Activated gamma-delta T cell treated with Interleukin-2 at 50 U/mL for 16 hours (primary cell): ENCODE measurements at regions not wholly inside any gene's neighbourhood (a gene's known extent, or its start where the extent isn't known, plus 50 kb on each side); places are given as distances from the start of the nearest gene placed in this dataset.
"Not testable (repeated sequence)": the region's sequence is repeated elsewhere in the genome, so short reads cannot be mapped to it uniquely, and the experiment has no call there.

Experiments
- DNase-seq: peaks from one replicate; pipeline ENCODE4 v3.0.0-alpha.2; 2020

- DNase-seq = no peak
These were observed 116.5 kb upstream of the OTOS start for GRCh38 chr2:240256704-240257637.

GRCh38 chr2:240257940-240258580 lies 117.6 kb upstream of the OTOS start:
- no peak for DNase-seq

- DNase-seq = no peak
These were observed 118.2 kb upstream of the OTOS start for GRCh38 chr2:240258685-240259084.

DNA sequence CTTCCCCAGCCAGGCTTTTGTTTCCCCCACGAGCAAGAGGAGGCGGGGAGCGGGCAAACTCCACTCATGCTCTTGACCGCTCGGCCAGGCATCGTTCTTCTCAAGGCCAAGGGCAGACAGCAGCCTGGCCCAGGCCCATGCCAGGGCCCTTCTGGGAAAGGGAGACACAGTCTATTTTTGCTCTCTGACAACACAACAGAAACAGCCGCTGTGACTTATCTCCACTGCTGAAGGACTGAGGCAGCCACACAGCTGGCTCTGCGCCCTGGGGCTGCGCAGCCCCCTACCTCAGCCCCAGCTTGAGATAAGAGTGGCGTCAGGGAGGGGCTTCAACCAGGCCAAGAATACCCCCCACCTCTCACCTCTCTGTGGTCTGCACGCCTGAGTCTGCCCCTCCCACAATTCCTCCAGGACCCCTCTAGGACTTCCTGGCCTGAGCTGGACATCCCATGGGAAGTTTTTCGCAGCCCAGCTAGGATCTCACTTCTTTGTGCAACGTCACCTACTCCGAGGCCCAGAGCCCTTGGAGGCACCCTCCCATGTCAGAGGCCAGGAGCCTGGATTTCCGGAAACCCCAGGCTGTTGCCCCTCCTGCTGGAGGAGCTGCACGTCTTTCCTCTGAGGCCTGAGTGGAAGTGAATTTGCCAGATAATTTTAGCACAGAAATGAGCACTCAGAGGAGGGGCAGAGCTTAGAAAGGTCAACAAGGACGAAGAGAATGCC lies 118.9 kb upstream of the OTOS start:
- DNase-seq = no peak

DNA sequence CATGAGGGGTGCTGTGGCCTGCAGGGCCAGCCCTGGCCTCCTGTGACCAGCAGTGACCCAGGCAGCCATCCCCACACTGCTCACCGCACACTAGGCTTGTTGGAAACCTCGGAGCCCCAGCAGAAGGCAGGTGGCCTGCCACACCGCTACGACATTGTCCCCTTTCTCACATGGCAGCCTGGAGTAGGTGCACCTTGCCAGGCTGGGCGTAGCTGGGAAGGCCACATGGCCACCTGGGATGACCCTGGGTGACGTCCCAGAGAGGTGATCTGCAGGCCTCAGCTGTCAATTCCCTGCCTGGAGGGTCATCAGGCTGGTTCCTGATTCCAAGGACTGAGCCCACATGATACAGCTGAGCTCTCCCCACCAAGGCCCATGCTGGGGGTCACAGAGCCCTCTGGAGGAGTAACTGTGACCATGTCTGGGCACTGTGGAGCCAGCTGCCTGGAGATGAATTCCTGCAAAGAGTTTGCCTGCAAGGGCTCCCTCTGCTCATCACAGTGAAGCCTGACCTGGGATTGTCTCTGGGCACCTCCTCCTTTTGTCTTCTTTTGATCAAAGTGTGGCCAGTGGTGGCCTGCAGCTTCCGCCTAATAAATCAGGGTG lies 119.6 kb upstream of the OTOS start:
- no peak for DNase-seq

GRCh38 chr2:240260664-240261063 lies 120.2 kb upstream of the OTOS start:
- no peak for DNase-seq

DNA sequence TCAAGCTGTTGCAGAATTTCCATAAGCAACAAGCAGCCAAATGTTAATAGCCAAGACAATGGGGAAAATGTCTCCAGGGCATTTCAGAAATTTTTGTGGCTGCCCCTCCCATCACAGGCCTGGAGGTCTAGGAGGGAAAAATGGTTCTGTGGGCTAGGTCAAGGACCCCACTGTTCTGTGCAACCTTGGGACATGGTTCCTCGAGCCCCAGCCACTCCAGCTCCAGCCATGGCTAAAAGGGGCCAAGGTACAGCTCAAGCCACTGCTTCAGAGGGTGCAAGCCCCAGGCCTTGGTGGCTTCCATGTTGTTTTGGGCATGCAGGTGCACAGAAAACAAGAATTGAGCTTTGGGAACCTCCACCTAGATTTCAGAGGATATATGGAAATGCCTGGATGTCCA lies 122.1 kb upstream of the OTOS start:
- not testable (repeated sequence) for DNase-seq

DNA sequence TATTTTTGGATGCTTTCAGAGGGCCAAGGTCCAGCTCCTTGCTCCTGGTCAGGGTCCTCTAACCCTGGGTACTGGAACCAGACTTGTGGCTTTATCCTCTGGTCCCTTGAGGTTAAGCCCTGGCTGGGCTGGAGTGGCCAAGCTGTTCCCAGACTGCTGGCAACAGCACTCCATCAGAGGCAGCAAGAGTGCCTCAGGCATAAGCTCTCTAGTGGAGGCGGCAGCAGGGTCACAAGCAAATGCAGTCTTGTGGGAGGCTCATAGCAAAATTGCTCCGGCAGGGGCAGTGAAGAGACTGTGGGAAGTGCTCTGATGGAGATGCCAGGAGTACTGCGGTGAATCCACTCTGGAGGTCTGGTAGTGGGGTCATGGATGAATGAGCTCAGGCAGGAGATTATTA lies 128.9 kb upstream of the OTOS start:
- no peak for DNase-seq

DNA sequence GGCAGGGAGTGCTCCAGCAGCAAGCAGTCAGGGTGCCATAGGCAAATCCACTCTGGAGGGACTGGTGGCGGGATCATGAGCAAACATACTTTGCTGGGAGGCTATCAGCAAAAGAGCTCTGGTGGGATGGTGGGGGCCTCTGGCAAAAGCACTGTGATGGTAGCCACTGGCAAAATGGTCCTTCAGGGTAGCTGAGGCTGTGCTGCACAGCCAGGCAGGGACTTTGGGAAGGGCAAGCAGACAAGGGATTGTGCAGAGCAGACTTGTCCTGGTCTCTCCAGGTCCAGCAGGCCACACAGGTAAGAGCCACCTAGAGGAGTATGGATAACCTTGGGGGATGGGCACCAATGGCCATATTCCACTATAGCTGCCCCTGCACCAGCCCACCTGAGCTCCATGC lies 129.4 kb upstream of the OTOS start:
- peak; percentile 2 for DNase-seq

DNA sequence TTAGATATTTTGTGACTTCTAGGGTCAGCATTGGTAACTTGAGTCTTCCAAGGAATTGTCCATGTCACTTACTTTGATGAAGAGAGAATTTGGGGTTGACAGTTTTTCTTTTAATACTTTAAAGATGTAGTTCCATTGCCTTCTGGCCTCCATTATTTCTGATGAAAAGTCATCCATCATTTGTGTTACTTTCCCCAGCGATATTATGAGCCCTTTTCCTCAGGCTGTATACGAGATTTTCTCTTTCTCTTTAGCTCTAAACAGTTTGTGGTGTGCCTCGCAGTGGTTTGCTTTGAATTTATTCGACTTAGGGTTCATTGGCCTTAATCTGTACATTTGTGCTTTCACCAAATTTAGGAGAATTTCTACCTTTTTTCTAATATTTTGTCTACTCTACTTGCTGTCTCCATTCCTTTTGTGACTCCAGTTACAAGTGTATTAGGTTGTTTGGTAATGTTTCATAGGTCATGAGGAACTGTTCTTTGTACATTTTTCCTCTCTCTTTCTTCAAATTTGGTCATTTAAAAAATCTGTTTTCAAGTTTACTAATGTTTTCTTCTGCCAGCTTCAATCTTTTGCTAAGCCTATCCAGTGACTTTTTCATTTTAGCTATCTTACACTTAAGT lies 131.4 kb upstream of the OTOS start:
- no peak for DNase-seq

GRCh38 chr2:240275386-240275785 lies 134.9 kb upstream of the OTOS start:
- no peak for DNase-seq

GRCh38 chr2:240277073-240277806 lies 136.8 kb upstream of the OTOS start:
- no peak for DNase-seq

DNA sequence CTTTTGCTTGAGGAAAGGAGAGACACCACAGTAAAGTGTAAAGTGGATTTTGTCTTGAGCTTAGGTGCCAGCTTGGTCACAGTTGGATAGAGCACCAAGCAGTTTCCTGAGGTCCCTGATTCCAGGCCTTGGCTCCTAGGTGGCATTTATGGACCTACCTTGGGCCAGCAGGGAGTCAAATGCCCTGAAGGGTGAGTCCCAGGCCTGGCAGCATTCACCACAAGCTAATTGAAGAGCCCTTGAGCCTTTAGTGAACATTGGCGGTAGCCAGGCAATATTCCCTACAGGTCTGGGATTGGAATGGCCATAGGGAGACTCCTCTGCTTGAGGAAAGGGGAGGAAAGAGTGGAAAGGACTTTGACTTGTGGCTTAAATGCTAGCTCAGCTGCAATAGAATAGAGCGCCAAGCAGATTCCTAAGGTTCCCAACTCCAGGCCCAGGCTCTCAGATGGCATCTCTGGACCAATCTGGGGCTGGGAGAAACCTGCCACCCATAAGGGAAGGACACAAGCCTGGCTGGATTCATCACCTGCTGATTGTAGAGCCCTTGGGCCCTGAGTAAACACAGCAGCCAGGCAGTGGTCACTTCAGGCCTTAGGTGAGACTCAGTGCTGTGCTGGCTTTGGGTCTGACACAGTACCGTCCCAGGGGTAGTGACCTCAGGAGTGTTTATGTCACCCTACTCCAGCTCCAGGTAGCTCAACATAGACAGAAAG lies 137.5 kb upstream of the OTOS start:
- DNase-seq = no peak

DNA sequence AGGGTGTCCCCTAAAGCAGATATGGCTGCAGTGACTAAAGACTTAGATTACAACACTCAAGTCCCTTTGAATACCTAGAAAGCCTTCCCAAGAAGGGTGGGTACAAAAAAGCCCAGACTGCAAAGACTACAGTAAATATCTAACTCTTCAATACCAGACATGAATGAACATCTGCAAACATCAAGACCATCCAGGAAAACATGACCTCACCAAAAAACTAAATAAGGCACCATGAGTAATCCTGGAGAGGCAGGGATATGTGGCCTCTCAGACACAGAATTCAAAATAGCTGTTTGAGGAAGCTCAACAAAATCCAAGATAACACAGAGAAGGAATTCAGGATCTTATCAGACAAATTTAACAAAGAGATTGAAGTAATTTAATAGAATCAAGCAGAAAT lies 138.2 kb upstream of the OTOS start:
- DNase-seq = no peak

GRCh38 chr2:240280621-240281020 lies 140.2 kb upstream of the OTOS start:
- DNase-seq = no peak

GRCh38 chr2:240284503-240285259 lies 144.2 kb upstream of the OTOS start:
- DNase-seq = no peak

GRCh38 chr2:240285725-240286124 lies 145.3 kb upstream of the OTOS start:
- no peak for DNase-seq

- DNase-seq = no peak
These were observed 146.1 kb upstream of the OTOS start for GRCh38 chr2:240286596-240286995.

GRCh38 chr2:240287011-240287410 lies 146.6 kb upstream of the OTOS start:
- DNase-seq = no peak

GRCh38 chr2:240287496-240288086 lies 147.1 kb upstream of the OTOS start:
- no peak for DNase-seq
